ENCODE measurements at regions not wholly inside any gene's neighbourhood (a gene's known extent, or its start where the extent isn't known, plus 50 kb on each side); places are given as distances from the start of the nearest gene placed in this dataset.
A peak's percentile ranks its signal among the peaks of the same experiment; 100 is the strongest.

DNA sequence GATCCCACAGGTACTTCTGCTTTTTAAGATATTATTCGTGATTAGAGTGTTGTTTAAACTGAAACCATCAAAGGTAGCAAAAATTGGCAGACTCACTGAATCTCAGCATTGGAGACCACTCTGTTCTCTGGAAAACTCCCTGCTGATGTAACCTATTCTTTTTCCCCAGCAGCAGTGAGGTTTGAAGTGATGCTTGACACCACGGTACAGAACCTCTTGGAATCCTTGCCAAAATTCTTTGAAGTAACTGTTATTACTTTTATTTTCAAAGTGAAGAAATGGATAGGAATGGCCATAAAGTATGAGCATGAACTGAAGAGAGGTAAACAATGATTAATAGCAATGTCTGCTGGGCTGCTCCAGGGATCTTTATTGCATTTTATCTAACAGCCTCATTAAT, 66.4 kb upstream of the KL start:
- Histone ChIP-seq H3K36me3 (no peaks in the 10 kb centered on the region), H3K4me3 (no peak overlapping the region), H3K27ac (no peak overlapping the region), H3K4me1 (0 out of 2 replicates have a peak, but pooled peaks cover 3% of the 10 kb centered on the region), H3K27me3 (no peaks in the 10 kb centered on the region), H3K9me3 (replicated peaks) (no peaks in the 10 kb centered on the region)
- DNase-seq = no peak

DNA sequence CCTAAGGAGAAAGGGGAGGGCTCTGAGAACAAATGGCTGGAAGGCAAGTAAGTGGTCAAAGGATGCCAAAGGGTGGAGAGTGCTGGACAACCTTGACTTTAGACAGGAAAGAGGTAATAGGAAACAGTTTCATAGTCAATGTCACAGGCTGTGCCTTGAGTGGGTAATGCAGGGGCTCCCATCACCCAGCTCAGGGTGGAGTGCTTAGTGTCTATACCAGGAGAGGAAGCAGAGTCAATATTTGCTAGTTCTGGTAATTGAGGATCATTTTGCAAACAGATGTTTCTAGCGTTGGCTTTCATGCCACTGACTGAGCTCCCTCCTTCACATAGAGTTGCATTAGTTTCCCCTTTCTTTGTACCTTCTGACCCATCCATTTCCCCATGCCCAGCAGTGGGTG, 64.6 kb upstream of the KL start:
- Histone ChIP-seq H3K27me3 (no peaks in the 10 kb centered on the region), H3K27ac (no peak overlapping the region), H3K4me1 (peaks cover 14% of the 10 kb centered on the region), H3K4me3 (no peak overlapping the region), H3K9me3 (replicated peaks) (no peaks in the 10 kb centered on the region), H3K36me3 (no peaks in the 10 kb centered on the region)
- no peak for DNase-seq

DNA sequence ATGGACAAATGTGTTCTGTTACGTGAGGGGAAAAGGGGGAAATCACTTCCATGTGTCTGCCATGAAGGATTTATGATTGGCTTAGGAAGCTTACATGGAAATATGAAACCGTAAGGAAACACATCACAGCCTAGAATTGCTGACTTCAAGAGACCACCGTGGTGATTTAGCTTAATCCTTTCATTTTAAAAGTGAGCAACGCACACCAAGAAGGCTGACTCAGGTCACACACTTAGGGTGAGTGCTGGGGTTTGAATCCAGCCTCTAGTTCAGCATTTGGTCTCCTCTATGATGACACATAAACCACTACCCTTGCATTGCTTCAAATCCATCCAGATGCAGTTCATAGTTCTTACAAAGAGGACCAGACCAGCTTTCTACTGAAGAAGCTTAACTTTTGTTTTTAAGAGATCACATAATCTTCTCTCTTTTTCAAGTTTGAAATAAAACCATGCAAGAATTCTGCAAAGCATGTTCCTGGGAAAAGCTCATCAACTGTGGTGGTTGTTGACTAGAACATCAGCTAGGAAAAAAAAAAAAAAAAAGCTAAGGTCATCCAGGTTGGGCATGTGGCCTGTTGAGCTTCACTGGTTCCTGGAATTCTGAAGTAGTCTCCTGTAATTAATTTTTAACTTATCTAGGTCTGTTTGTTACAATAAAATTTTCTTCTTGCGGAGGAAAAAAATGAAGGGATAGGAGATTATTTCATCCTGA, 60.2 kb upstream of the KL start:
- H3K9me3 ChIP-seq (replicated peaks) = no peaks in the 10 kb centered on the region
- peaks cover 28% of the 10 kb centered on the region for H3K4me1 ChIP-seq
- no peaks in the 10 kb centered on the region for H3K36me3 ChIP-seq
- no peaks in the 10 kb centered on the region for H3K27me3 ChIP-seq
- no peak overlapping the region for H3K27ac ChIP-seq
- DNase-seq = peak; percentile 21 to 60
- no peak overlapping the region for H3K4me3 ChIP-seq

DNA sequence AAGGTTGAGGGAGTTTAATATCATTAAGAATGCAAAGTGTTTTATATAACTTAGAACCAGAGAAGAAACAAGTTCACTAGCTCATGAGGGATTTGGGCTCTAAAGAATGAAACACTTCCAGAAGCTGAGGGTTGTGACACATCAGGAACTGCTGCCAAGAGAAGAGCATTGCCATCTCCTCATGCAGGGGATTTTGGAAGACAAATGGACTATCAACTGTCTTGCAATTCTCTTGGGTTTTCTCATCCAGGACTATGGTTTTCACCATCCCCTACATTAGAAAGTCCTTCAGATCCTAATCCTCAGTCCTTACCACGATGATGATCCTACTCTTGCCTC, 59.7 kb upstream of the KL start:
- Histone ChIP-seq H3K4me3 (no peak overlapping the region), H3K4me1 (peaks cover 28% of the 10 kb centered on the region), H3K27me3 (no peaks in the 10 kb centered on the region), H3K9me3 (replicated peaks) (no peaks in the 10 kb centered on the region), H3K36me3 (no peaks in the 10 kb centered on the region), H3K27ac (no peak overlapping the region)
- DNase-seq = no peak

DNA sequence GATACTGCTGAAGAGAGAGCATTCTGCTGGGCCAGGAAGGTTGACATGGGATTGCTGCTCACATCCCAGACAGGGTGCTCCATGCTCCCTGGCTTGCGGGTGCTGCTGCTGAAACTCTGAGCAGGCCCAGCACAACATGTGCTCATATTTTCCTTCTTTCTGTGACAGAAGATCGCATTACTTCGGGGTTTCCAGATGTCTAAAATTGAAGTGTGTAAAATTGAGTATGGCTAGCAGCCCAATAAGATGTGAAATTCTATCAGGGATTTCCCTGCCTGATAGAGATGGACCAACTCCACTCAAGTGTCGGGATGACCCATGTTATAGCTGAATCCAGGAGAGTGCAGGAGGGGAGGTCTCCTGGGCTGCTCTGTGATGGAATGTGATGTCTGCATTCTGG, 55.6 kb upstream of the KL start:
- DNase-seq = no peak
- peaks cover 26% of the 10 kb centered on the region for H3K4me1 ChIP-seq
- no peaks in the 10 kb centered on the region for H3K36me3 ChIP-seq
- no peak overlapping the region for H3K27ac ChIP-seq
- H3K4me3 ChIP-seq = no peak overlapping the region
- H3K27me3 ChIP-seq = no peaks in the 10 kb centered on the region
- no peaks in the 10 kb centered on the region for H3K9me3 ChIP-seq (replicated peaks)

DNA sequence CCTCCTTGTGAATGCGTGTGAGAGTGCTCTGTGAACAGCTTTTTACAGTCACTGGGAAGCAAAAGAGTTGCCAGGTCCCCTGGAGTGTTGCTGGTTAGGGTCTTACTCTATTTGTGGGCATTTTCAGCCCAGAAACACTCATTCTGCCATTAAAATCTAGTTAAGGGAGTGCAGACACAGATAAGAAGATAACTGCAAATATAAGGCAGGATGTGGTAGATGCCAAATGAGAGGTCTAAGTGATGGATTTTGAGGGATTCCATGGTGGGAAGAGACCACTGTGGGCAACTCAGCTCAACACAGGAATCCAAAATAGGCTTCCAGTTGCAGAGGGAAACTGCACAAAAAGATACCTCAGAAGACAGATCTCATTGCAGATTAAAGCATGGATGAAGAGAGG, 54.5 kb upstream of the KL start:
- Histone ChIP-seq H3K27me3 (no peaks in the 10 kb centered on the region), H3K4me1 (peaks cover 15% of the 10 kb centered on the region), H3K4me3 (no peak overlapping the region), H3K27ac (no peak overlapping the region), H3K9me3 (replicated peaks) (no peaks in the 10 kb centered on the region), H3K36me3 (no peaks in the 10 kb centered on the region)
- DNase-seq = no peak

DNA sequence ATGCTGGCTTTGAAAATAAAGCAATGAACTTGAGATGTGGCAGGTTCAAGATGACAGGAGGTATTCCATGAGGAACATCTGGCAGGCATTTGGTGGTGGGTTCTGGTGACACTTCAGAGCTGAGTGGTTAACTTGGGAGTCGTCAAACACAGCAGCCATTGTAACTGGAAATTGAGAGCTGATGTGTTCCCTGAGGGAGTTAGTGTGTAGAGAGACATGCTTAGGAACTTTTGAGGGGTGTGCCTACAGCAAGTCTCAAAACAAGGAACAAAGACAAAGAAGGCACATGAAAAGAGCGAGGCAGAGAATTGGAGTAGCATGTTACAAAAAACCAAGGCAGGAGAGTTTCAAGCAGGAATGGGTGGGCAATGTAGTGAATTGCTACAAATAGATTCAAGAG, 53.9 kb upstream of the KL start:
- no peak for DNase-seq
- H3K27ac ChIP-seq = no peak overlapping the region
- peaks cover 9% of the 10 kb centered on the region for H3K4me1 ChIP-seq
- H3K27me3 ChIP-seq = no peaks in the 10 kb centered on the region
- no peaks in the 10 kb centered on the region for H3K36me3 ChIP-seq
- no peaks in the 10 kb centered on the region for H3K9me3 ChIP-seq (replicated peaks)
- H3K4me3 ChIP-seq = no peak overlapping the region

DNA sequence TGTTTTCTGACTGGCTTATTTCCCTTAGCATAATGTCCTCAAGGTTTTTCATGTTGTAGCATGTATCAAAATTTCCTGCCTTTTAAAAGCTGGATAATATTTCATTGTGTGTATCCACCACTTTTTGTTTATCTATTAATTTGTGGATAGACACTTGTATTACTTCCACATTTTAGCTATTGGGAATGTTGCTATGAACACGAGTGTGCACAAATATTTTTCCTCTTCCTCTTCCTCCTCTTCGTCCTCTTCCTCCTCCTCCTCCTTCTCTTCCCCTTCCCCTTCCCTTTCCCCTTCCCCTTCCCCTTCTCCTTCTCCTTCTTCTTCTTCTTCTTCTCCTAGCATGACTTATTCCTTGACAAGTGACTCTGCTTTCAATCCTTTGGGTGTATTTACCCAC, 51.2 kb upstream of the KL start:
- Histone ChIP-seq H3K4me3 (no peak overlapping the region), H3K9me3 (replicated peaks) (no peaks in the 10 kb centered on the region), H3K4me1 (no peaks in the 10 kb centered on the region), H3K27ac (no peak overlapping the region), H3K36me3 (no peaks in the 10 kb centered on the region), H3K27me3 (no peaks in the 10 kb centered on the region)
- DNase-seq = no peak
